ENCODE measurements at regions not wholly inside any gene's neighbourhood (a gene's known extent, or its start where the extent isn't known, plus 50 kb on each side); places are given as distances from the start of the nearest gene placed in this dataset.

GRCh38 chr5:130731839-130732238 is 433.2 kb downstream of the HINT1 start:
- Mint-ChIP-seq H3K4me3 (ENCODE audit: unreplicated experiment) (no peak overlapping the region), H3K4me1 (ENCODE audit: insufficient read depth, unreplicated experiment) (no peaks in the 10 kb centered on the region), H3K9me3 (ENCODE audit: unreplicated experiment) (peaks cover 9% of the 10 kb centered on the region), H3K36me3 (ENCODE audit: insufficient read depth, unreplicated experiment) (no peaks in the 10 kb centered on the region), H3K27me3 (ENCODE audit: insufficient read depth, unreplicated experiment) (no peaks in the 10 kb centered on the region), H3K27ac (ENCODE audit: low read depth, unreplicated experiment) (no peak overlapping the region)
- intact Hi-C loops (cut with micrococcal nuclease) = no loop called here
- no TSS peak for BruUV-seq (replicated peaks)
- DNase-seq (ENCODE audit: unreplicated experiment) = no peak
- ChIA-PET CTCF (no interaction called here), POLR2A (no interaction called here)
- TF ChIP-seq, protein P1, sequence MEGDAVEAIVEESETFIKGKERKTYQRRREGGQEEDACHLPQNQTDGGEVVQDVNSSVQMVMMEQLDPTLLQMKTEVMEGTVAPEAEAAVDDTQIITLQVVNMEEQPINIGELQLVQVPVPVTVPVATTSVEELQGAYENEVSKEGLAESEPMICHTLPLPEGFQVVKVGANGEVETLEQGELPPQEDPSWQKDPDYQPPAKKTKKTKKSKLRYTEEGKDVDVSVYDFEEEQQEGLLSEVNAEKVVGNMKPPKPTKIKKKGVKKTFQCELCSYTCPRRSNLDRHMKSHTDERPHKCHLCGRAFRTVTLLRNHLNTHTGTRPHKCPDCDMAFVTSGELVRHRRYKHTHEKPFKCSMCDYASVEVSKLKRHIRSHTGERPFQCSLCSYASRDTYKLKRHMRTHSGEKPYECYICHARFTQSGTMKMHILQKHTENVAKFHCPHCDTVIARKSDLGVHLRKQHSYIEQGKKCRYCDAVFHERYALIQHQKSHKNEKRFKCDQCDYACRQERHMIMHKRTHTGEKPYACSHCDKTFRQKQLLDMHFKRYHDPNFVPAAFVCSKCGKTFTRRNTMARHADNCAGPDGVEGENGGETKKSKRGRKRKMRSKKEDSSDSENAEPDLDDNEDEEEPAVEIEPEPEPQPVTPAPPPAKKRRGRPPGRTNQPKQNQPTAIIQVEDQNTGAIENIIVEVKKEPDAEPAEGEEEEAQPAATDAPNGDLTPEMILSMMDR (IDR thresholded peaks at IDR 0.05; ENCODE audit: unreplicated experiment) = no peak

GRCh38 chr5:130729541-130729940 is 435.5 kb downstream of the HINT1 start:
- H3K27ac Mint-ChIP-seq (ENCODE audit: low read depth, unreplicated experiment) = no peak overlapping the region
- BruUV-seq (replicated peaks) = no TSS peak
- POLR2A ChIA-PET = interaction anchor here (1.1 kb wide), 1 partner anchor 9 kb away, joined by 4 read pairs; no protein-coding TSS in a partner anchor
- DNase-seq (ENCODE audit: unreplicated experiment) = no peak
- TF ChIP-seq, protein P1 (IDR thresholded peaks at IDR 0.05; ENCODE audit: unreplicated experiment) = no peak
- no peaks in the 10 kb centered on the region for H3K36me3 Mint-ChIP-seq (ENCODE audit: insufficient read depth, unreplicated experiment)
- CTCF ChIA-PET = interaction anchor here (0.6 to 1.7 kb wide), 2 partner anchors 10 to 382 kb away, joined by 3 to 9 read pairs; no protein-coding TSS in a partner anchor
- no peaks in the 10 kb centered on the region for H3K27me3 Mint-ChIP-seq (ENCODE audit: insufficient read depth, unreplicated experiment)
- intact Hi-C loops (cut with micrococcal nuclease) = loop anchor here (10.0 kb wide), 1 partner anchor 445 kb away; no protein-coding TSS in a partner anchor
- H3K4me3 Mint-ChIP-seq (ENCODE audit: unreplicated experiment) = no peak overlapping the region
- no peaks in the 10 kb centered on the region for H3K4me1 Mint-ChIP-seq (ENCODE audit: insufficient read depth, unreplicated experiment)
- H3K9me3 Mint-ChIP-seq (ENCODE audit: unreplicated experiment) = peaks cover 9% of the 10 kb centered on the region

- no peak for DNase-seq (ENCODE audit: unreplicated experiment)
- Mint-ChIP-seq H3K4me1 (ENCODE audit: insufficient read depth, unreplicated experiment) (no peaks in the 10 kb centered on the region), H3K4me3 (ENCODE audit: unreplicated experiment) (no peak overlapping the region), H3K9me3 (ENCODE audit: unreplicated experiment) (peaks cover 9% of the 10 kb centered on the region), H3K27me3 (ENCODE audit: insufficient read depth, unreplicated experiment) (no peaks in the 10 kb centered on the region), H3K27ac (ENCODE audit: low read depth, unreplicated experiment) (no peak overlapping the region), H3K36me3 (ENCODE audit: insufficient read depth, unreplicated experiment) (no peaks in the 10 kb centered on the region)
- intact Hi-C loops (cut with micrococcal nuclease) = loop anchor here (10.0 kb wide), 1 partner anchor 443 kb away; no protein-coding TSS in a partner anchor
- POLR2A ChIA-PET = no interaction called here
- CTCF ChIA-PET = interaction anchor here (0.7 kb wide), 1 partner anchor 497 kb away, joined by 3 read pairs; no protein-coding TSS in a partner anchor
- no TSS peak for BruUV-seq (replicated peaks)
- TF ChIP-seq, protein P1 (IDR thresholded peaks at IDR 0.05; ENCODE audit: unreplicated experiment) = no peak
These were observed 437.2 kb downstream of the HINT1 start for GRCh38 chr5:130727830-130728229.

DNA sequence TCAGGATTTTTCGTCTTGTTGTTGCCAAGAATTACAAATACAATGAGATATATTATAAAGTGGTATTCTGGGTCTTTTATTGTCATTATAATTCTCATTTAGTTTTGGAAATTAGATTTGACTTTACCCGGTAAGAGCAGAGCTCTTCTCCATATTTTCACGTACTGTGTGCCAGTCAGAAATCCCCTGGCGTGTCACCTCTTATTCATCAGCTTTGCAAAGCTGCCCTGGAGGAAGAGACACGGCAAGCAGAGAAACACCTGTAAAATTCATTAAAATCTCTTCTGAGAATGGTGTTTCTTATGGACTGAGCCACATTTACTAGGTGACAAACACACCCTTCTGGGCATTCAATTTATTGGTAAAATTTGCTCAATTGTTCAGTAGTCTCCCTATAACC is 440.4 kb downstream of the HINT1 start:
- peak; percentile 13 for DNase-seq (ENCODE audit: unreplicated experiment)
- intact Hi-C loops (cut with micrococcal nuclease) = loop anchor here (10.0 kb wide), 1 partner anchor 440 kb away; no protein-coding TSS in a partner anchor
- ChIA-PET CTCF (interaction anchor here (0.9 to 3.9 kb wide), 3 partner anchors 26 to 614 kb away, joined by 3 to 32 read pairs (median 3); no protein-coding TSS in a partner anchor), POLR2A (interaction anchor here (0.7 to 1.9 kb wide), 2 partner anchors 50 to 72 kb away, joined by 3 read pairs; no protein-coding TSS in a partner anchor)
- no peaks in the 10 kb centered on the region for H3K4me1 Mint-ChIP-seq (ENCODE audit: insufficient read depth, unreplicated experiment)
- no peak overlapping the region for H3K27ac Mint-ChIP-seq (ENCODE audit: low read depth, unreplicated experiment)
- BruUV-seq (replicated peaks) = no TSS peak
- no peaks in the 10 kb centered on the region for H3K27me3 Mint-ChIP-seq (ENCODE audit: insufficient read depth, unreplicated experiment)
- TF ChIP-seq, protein P1 (IDR thresholded peaks at IDR 0.05; ENCODE audit: unreplicated experiment) = no peak
- H3K9me3 Mint-ChIP-seq (ENCODE audit: unreplicated experiment) = no peaks in the 10 kb centered on the region
- H3K4me3 Mint-ChIP-seq (ENCODE audit: unreplicated experiment) = no peak overlapping the region
- H3K36me3 Mint-ChIP-seq (ENCODE audit: insufficient read depth, unreplicated experiment) = no peaks in the 10 kb centered on the region
